H1 (cell line): ENCODE measurements at regions not wholly inside any gene's neighbourhood (a gene's known extent, or its start where the extent isn't known, plus 50 kb on each side); places are given as distances from the start of the nearest gene placed in this dataset.

Source experiments
- RAD21 ChIP-seq, 2 experiments: IDR thresholded peaks in 1 of 2; conservative IDR thresholded peaks in 1 of 2; 2 replicates each; pipeline ENCODE4 v1.6.1; 2011; ENCODE audit warnings: low read depth in 2 of 2, low read length in 2 of 2, improper control_type of control experiment in 1 of 2, inconsistent platforms in 1 of 2, mild to moderate bottlenecking in 1 of 2, moderate library complexity in 1 of 2

GRCh38 chr13:73171926-73172325, 113.1 kb downstream of the KLF5 start (continued):
- peak in 1 of 2 experiments; percentile 40; a peak in 2 of 4 replicates for TF ChIP-seq RAD21 (IDR thresholded peaks at IDR 0.05 in 1 of 2, conservative IDR thresholded peaks at IDR 0.05 in 1 of 2; ENCODE audit: low read depth in 2 of 2, low read length in 2 of 2)
